ENCODE measurements at regions not wholly inside any gene's neighbourhood (a gene's known extent, or its start where the extent isn't known, plus 50 kb on each side); places are given as distances from the start of the nearest gene placed in this dataset.

GRCh38 chr12:30197392-30198057, 413.8 kb upstream of the TMTC1 start:
- no peaks in the 10 kb centered on the region for H3K4me1 Mint-ChIP-seq
- no peaks in the 10 kb centered on the region for H3K27me3 ChIP-seq (replicated peaks in 1 of 4; ENCODE audit: control extremely low read depth in 1 of 4, control insufficient read depth in 3 of 4, insufficient read depth in 4 of 4, low read length in 3 of 4)
- no peak overlapping the region for H3K27ac Mint-ChIP-seq
- H3K4me1 ChIP-seq (ENCODE audit: control insufficient read depth in 2 of 2, insufficient read depth in 2 of 2, low read length in 2 of 2) = no peaks in the 10 kb centered on the region
- no peak overlapping the region for H3K27ac ChIP-seq (ENCODE audit: low read length in 2 of 2)
- ATAC-seq (ENCODE audit: low read depth) (no peak), DNase-seq (no peak)
- TF ChIP-seq CTCF (IDR thresholded peaks at IDR 0.05) = no peak
- TF ChIP-seq EZH2 (IDR thresholded peaks at IDR 0.05; ENCODE audit: borderline replicate concordance, insufficient read depth, low read depth, low read length, poor library complexity, severe bottlenecking) = no peak
- H3K79me2 ChIP-seq (ENCODE audit: control insufficient read depth, insufficient read depth, low read length) = no peaks in the 10 kb centered on the region
- no peak overlapping the region for H3K4me3 Mint-ChIP-seq
- ChIA-PET CTCF (no interaction called here), POLR2A (no interaction called here)
- no peaks in the 10 kb centered on the region for H4K20me1 ChIP-seq (ENCODE audit: control insufficient read depth, insufficient read depth, low read length, poor library complexity, severe bottlenecking)
- peaks cover 4% of the 10 kb centered on the region for H3K27me3 Mint-ChIP-seq
- H3K36me3 ChIP-seq (replicated peaks in 1 of 2; ENCODE audit: control extremely low read depth in 1 of 2, control insufficient read depth in 1 of 2, extremely low read depth in 1 of 2, insufficient read depth in 2 of 2, low read length in 1 of 2) = no peaks in the 10 kb centered on the region
- H3K4me3 ChIP-seq (ENCODE audit: control extremely low read depth in 1 of 5, extremely low read depth in 1 of 5, insufficient read depth in 1 of 5, low read depth in 2 of 5, low read length in 4 of 5) = no peak overlapping the region
- H3K9me3 ChIP-seq (ENCODE audit: control extremely low read depth in 1 of 3, control insufficient read depth in 2 of 3, insufficient read depth in 1 of 3, low read length in 2 of 3) = peaks cover 0 to 12% (median 0%) of the 10 kb centered on the region in 3 donors
- intact Hi-C loops (cut with micrococcal nuclease) = no loop called here
- H2AFZ ChIP-seq (ENCODE audit: insufficient read depth, low read depth, low read length, poor library complexity, severe bottlenecking) = no peak overlapping the region
- WGBS (ENCODE audit: insufficient coverage) = 76% methylated on average over 4 of the region's 6 CpGs
- no peak overlapping the region for H3K4me2 ChIP-seq (replicated peaks; ENCODE audit: low read depth, low read length, poor library complexity, severe bottlenecking)
- no peak overlapping the region for H3K9ac ChIP-seq (ENCODE audit: low read length)
- H3K9me3 Mint-ChIP-seq (ENCODE audit: insufficient read depth) = peaks cover 2% of the 10 kb centered on the region

- Histone ChIP-seq H3K9me3 (ENCODE audit: control extremely low read depth in 1 of 3, control insufficient read depth in 2 of 3, insufficient read depth in 1 of 3, low read length in 2 of 3) (no peaks in the 10 kb centered on the region), H3K4me3 (ENCODE audit: control extremely low read depth in 1 of 5, extremely low read depth in 1 of 5, insufficient read depth in 1 of 5, low read depth in 2 of 5, low read length in 4 of 5) (no peak overlapping the region), H3K4me1 (ENCODE audit: control insufficient read depth in 2 of 2, insufficient read depth in 2 of 2, low read length in 2 of 2) (no peaks in the 10 kb centered on the region), H3K79me2 (ENCODE audit: control insufficient read depth, insufficient read depth, low read length) (no peaks in the 10 kb centered on the region), H3K9ac (ENCODE audit: low read length) (no peak overlapping the region), H3K36me3 (replicated peaks in 1 of 2; ENCODE audit: control extremely low read depth in 1 of 2, control insufficient read depth in 1 of 2, extremely low read depth in 1 of 2, insufficient read depth in 2 of 2, low read length in 1 of 2) (no peaks in the 10 kb centered on the region), H2AFZ (ENCODE audit: insufficient read depth, low read depth, low read length, poor library complexity, severe bottlenecking) (no peak overlapping the region), H3K27me3 (replicated peaks in 1 of 4; ENCODE audit: control extremely low read depth in 1 of 4, control insufficient read depth in 3 of 4, insufficient read depth in 4 of 4, low read length in 3 of 4) (no peaks in the 10 kb centered on the region), H3K4me2 (replicated peaks; ENCODE audit: low read depth, low read length, poor library complexity, severe bottlenecking) (no peak overlapping the region), H3K27ac (ENCODE audit: low read length in 2 of 2) (no peak overlapping the region), H4K20me1 (ENCODE audit: control insufficient read depth, insufficient read depth, low read length, poor library complexity, severe bottlenecking) (no peaks in the 10 kb centered on the region)
- ATAC-seq (ENCODE audit: low read depth) = no peak
- TF ChIP-seq EZH2 (IDR thresholded peaks at IDR 0.05; ENCODE audit: borderline replicate concordance, insufficient read depth, low read depth, low read length, poor library complexity, severe bottlenecking) (no peak), CTCF (IDR thresholded peaks at IDR 0.05) (no peak)
- ChIA-PET CTCF (no interaction called here), POLR2A (no interaction called here)
- no peak overlapping the region for H3K27ac Mint-ChIP-seq
- intact Hi-C loops (cut with micrococcal nuclease) = no loop called here
- 25% methylated on average over 1 of the region's 3 CpGs for WGBS (ENCODE audit: insufficient coverage)
- H3K9me3 Mint-ChIP-seq (ENCODE audit: insufficient read depth) = no peaks in the 10 kb centered on the region
- DNase-seq = no peak
- no peaks in the 10 kb centered on the region for H3K4me1 Mint-ChIP-seq
- no peak overlapping the region for H3K4me3 Mint-ChIP-seq
- no peaks in the 10 kb centered on the region for H3K27me3 Mint-ChIP-seq
These were observed 408.1 kb upstream of the TMTC1 start for GRCh38 chr12:30191696-30192455.
